ENCODE measurements at regions not wholly inside any gene's neighbourhood (a gene's known extent, or its start where the extent isn't known, plus 50 kb on each side); places are given as distances from the start of the nearest gene placed in this dataset.

GRCh38 chr1:47590523-47591225 lies 152.8 kb downstream of the FOXD2 start:
- Histone ChIP-seq H3K27me3 (peaks cover 0 to 6% of the 10 kb centered on the region in 2 donors), H3K4me1 (no peaks in the 10 kb centered on the region), H3K9me3 (no peaks in the 10 kb centered on the region), H3K36me3 (no peaks in the 10 kb centered on the region), H3K27ac (no peak overlapping the region), H3K4me3 (no peak overlapping the region)
- intact Hi-C loops (cut with DNase I; ENCODE audit: low total_unique reads): no loop called here
- TF ChIP-seq, protein P1, sequence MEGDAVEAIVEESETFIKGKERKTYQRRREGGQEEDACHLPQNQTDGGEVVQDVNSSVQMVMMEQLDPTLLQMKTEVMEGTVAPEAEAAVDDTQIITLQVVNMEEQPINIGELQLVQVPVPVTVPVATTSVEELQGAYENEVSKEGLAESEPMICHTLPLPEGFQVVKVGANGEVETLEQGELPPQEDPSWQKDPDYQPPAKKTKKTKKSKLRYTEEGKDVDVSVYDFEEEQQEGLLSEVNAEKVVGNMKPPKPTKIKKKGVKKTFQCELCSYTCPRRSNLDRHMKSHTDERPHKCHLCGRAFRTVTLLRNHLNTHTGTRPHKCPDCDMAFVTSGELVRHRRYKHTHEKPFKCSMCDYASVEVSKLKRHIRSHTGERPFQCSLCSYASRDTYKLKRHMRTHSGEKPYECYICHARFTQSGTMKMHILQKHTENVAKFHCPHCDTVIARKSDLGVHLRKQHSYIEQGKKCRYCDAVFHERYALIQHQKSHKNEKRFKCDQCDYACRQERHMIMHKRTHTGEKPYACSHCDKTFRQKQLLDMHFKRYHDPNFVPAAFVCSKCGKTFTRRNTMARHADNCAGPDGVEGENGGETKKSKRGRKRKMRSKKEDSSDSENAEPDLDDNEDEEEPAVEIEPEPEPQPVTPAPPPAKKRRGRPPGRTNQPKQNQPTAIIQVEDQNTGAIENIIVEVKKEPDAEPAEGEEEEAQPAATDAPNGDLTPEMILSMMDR (IDR thresholded peaks at IDR 0.05): no peak
- TF ChIP-seq POLR2A (IDR thresholded peaks at IDR 0.05): no peak
- no peak for DNase-seq

GRCh38 chr1:47591801-47592200 lies 154.0 kb downstream of the FOXD2 start:
- intact Hi-C loops (cut with DNase I; ENCODE audit: low total_unique reads): no loop called here
- no peaks in the 10 kb centered on the region for H3K36me3 ChIP-seq
- H3K9me3 ChIP-seq: no peaks in the 10 kb centered on the region
- H3K27me3 ChIP-seq: peaks cover 0 to 6% of the 10 kb centered on the region in 2 donors
- no peak for TF ChIP-seq POLR2A (IDR thresholded peaks at IDR 0.05)
- TF ChIP-seq, protein P1 (IDR thresholded peaks at IDR 0.05): no peak
- no peak for DNase-seq
- no peak overlapping the region for H3K4me3 ChIP-seq
- no peaks in the 10 kb centered on the region for H3K4me1 ChIP-seq
- no peak overlapping the region for H3K27ac ChIP-seq

GRCh38 chr1:47592296-47593012 lies 154.6 kb downstream of the FOXD2 start:
- Histone ChIP-seq H3K9me3 (no peaks in the 10 kb centered on the region), H3K4me1 (no peaks in the 10 kb centered on the region), H3K27me3 (peaks cover 0 to 6% of the 10 kb centered on the region in 2 donors), H3K36me3 (no peaks in the 10 kb centered on the region), H3K27ac (no peak overlapping the region), H3K4me3 (no peak overlapping the region)
- TF ChIP-seq POLR2A (IDR thresholded peaks at IDR 0.05): no peak
- TF ChIP-seq, protein P1 (IDR thresholded peaks at IDR 0.05): no peak
- intact Hi-C loops (cut with DNase I; ENCODE audit: low total_unique reads): no loop called here
- no peak for DNase-seq

GRCh38 chr1:47593013-47593568 lies 155.2 kb downstream of the FOXD2 start:
- H3K27me3 ChIP-seq: peaks cover 0 to 6% of the 10 kb centered on the region in 2 donors
- no peak overlapping the region for H3K27ac ChIP-seq
- TF ChIP-seq POLR2A (IDR thresholded peaks at IDR 0.05): no peak
- TF ChIP-seq, protein P1 (IDR thresholded peaks at IDR 0.05): no peak
- DNase-seq: no peak
- intact Hi-C loops (cut with DNase I; ENCODE audit: low total_unique reads): no loop called here
- H3K4me1 ChIP-seq: no peaks in the 10 kb centered on the region
- H3K4me3 ChIP-seq: no peak overlapping the region
- no peaks in the 10 kb centered on the region for H3K36me3 ChIP-seq
- no peaks in the 10 kb centered on the region for H3K9me3 ChIP-seq

All from uterus (tissue), 3 donors.